DMS79 (cell line): ENCODE measurements at regions not wholly inside any gene's neighbourhood (a gene's known extent, or its start where the extent isn't known, plus 50 kb on each side); places are given as distances from the start of the nearest gene placed in this dataset.

ENCODE experiments used
- DNase-seq: peaks from one replicate; lab custom pipeline; 2025; lab: John Stamatoyannopoulos, UW

DNA sequence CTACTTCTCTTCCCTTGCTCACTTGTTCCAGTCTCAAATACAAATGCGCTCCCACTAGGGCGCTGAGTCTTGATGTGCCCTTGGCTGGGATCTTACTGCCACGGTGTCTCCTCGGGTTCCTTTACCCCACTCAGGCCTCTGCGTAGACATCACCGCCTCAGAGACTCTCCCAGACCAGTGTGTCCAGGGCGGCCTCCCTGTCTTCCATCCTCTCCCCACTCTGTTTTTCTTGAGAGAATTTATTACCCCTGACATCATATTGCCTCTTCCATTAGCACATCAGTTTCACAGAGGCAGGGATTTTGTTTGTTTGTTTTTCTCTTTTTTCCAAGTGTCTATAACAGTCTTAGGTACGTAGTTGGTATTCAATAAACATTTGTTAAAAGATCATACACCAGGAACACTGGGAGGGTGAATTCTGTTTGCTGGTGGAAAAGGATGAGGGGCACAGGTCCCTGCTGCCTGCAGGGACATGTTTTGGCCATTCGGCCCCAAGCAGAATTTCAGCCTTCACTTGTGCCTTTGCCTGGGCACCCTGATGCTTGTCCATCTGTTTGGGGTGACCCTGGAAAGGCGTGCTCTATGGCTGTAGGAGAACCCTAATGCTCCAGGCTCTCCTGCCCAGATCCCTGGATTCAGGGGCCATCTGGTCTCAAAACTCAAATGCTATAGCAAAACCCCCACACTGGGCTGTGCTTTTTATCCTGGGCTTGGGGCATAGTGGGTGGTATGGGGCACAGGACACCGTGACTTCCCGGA lies 55.0 kb downstream of the RPL37A start:
- DNase-seq: no peak

DNA sequence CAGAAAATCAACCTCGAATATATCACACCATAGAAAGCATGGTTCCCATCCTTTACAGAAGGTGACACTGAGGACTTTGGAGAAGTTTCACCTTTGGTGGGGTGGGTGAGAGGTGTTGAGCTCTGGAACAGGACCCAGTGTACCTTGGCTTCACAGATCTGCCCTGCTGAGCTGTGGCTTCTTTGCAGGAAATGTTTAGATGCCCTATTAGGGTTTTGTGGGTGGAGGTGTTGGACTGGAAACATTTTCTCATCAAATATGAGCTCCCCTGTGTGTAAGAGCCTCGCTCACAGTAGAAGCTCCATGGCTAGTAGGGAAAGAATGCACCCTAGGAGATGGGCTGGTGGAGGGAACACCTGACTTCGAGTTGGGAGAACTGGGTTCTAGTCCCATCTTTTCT lies 55.6 kb downstream of the RPL37A start:
- DNase-seq: no peak

DNA sequence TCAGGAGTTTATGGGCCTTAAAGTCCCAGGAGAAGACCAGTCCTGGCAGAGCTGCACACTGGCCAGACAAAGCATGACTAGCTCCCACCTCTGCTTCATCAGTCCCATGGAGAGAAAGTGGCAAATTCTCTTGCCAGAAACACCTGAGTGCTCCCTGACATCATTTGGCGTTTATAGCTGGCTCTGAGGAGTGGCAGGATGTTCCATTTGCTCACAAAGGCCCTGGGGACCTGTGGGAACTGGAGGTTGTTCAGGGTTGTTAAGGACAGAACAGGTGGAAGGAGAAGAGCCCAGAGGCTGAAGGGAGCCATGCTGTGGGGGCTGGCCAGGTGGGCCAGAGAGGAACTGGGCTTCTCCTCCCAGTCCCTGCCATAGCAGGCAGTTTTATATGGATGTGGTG lies 56.1 kb downstream of the RPL37A start:
- DNase-seq: peak; percentile 78

DNA sequence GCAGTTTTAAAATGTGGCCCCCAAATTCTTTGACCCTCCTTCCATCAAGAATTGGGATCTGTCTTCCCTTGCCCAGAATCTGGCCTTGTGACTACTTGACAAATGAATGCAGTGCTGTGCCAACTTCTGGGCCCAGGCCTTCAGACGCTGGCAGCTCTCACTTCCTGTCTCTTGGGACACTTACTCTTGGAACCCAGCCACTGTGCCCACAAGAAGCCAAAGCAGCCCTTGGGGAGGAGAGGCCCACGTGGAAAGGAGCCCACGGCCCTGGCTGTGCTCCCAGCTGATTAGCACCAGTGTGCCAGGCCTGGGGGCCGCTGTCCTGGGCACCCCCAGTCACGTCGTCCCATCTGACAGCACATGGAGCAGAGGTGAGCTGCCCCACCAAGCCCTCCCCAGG lies 56.6 kb downstream of the RPL37A start:
- peak; percentile 81 for DNase-seq

DNA sequence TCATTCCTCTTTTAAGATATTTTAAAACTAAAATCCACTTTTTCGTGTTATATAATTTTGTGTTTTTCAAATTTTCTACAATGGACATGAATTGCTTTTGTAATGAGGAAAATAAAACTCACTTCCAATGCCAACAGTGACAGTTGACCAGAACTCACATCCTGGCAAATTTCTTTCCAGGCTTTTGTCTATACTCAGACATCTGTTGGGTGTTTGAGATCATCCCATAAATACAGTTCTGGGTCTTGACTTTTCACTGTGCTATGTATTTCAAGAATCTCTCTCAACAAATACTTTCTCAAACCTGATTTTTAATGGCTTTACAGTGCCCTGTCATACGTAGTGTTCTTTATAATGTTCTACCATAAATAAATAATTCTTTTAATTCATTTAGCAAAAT lies 57.6 kb downstream of the RPL37A start:
- no peak for DNase-seq

DNA sequence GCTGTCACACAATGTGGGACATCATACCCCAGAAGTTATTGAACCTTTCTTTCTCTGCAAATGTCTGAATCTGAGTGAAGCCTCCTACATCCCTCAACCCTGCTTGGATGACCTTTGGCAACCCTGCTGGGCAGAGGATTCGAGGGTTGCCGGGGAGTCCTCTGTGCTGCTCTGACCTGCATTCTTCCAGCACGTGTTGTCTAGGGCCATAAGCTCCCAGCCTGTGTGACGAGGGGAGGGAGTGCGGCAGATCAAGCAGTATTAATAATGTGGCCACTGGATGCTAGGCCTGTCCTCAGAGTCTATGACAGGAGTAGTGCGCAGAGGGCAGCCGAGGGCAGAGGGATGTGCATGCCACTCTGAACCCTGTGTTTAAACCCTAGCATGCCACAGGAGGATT lies 58.8 kb downstream of the RPL37A start:
- DNase-seq: no peak

DNA sequence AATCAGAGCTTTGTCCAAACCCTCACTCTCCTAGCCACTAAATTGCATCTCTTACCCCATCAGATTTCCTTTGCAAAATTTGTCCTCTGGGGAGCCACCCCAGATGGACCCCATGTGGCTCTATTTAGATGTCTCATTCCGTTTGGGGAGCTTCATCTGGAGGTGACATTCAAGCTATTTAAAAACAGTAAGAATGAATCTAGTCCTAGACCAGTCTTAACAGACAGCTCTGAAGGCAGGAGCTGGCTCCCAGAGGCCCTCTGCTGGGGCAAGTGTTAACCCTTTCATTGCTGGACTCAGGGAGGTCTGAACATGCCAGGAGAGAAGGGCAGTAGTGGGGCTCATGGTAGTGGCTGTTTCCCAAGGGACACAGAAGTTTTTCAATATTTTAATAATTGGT lies 59.2 kb downstream of the RPL37A start:
- no peak for DNase-seq

DNA sequence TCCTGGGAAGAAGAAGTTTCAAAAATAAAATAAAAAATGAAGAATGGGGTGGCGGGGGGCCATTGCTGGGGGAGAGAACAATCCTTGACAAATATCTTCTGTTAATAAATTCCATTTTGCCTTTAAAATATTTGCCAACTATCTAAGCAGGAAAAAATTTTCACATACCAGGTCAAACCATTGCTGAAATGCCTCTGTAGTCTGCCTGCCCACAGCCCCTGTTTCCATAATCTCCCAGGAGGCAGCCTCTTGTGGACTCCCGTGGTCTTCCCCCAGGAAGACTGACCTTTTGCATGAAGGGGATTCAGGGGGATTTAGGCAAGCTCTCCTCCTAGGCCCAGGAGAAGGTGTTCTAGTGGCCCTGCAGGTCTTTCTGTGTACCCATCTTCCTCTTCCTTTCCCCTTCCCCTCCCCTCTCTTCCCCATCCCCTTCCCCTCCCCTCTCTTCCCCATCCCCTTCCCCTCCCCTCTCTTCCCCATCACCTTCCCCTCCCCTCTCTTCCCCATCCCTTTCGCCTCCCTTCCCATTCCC lies 61.0 kb downstream of the RPL37A start:
- DNase-seq: no peak

DNA sequence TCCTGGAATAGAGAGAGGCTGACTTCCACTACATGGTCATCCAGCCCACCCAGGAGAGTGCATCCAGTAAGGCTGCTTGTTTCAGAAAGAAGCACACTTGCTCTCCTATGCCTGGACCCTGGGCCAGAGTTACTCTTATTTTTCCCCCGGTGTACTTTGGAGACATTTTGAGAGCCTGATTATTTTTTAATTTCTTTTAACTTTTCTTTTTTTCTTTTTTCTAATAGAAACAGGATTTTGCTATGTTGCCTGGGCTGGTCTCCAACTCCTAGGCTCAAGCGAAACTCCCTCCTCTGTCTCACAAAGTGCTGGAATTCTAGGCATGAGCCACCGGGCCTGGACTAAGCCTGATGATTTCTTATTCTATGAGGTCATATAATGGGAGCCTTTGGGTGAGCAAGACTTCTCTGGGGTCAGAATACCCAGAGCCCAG lies 62.2 kb downstream of the RPL37A start:
- DNase-seq: no peak

DNA sequence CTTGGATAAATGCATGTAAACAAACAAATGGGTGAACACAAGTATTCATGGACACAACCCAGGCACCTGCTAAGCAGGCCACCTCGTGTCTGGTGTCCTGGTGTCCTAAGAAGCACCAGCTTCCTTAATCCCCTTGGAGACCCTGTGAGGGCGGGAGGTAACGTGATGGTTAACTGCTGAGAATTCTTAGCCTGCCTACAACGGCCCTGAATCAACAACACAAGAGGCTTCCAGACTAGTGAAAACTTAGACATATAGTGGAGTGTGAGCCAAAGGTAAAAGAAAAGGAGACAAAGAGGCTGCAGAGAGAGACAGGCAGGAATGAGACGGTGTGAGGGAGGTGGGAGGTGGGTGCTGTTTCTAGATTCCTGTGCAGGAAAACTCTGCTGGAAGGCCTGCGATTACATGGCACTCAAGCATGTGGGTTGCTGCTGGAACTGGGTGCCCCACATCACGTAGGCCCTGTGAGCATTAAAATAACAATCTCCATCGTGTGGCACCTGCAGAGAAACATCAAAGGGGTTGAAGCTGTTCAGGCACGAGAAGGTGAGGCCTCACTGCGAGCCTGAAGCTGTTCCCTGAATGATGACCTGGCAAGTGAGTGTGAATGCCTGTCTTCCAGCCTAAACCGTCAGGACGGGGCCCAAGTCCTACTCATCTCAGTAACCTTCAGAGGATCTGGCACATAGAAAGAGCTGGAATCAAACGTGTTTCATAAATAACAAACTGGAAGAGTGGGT lies 64.2 kb downstream of the RPL37A start:
- DNase-seq: no peak

DNA sequence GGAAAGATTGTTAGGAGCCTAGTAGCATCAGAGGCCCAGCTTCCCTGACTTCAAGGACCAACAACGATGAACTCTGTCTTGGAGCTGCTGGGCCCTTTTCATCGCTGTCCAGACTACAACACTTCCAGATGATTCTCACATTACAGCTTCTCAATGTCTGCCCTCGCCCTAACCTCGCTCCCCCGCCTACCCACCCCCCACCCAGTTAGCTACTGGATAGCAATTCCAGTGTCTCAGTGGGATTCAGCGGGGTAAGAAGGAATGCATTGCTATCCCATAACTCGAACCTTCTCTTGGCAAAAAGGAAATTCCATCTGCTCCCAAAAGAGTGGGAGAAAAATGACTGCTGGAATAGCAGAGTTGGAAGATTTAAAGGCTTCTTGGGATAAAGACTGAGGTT lies 65.0 kb downstream of the RPL37A start:
- DNase-seq: no peak

DNA sequence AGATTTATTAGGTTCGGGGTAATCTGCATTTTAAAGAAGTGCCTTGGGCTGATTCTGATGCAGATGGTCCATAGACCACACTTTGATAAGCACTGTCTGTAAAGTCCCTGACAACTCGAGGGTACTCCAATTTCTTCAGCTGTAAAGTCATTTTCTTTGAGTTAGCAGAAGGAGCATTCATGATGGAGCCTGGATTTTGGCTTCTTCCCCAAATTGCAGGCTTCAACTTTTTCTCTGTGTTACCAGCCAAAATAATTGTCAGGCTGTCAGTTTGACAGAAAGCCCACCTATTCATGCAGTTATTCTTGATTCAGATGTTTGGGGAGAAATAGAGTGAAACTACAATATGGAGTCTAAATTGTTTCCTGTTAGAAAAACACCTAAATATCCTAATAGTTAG lies 66.0 kb downstream of the RPL37A start:
- no peak for DNase-seq

DNA sequence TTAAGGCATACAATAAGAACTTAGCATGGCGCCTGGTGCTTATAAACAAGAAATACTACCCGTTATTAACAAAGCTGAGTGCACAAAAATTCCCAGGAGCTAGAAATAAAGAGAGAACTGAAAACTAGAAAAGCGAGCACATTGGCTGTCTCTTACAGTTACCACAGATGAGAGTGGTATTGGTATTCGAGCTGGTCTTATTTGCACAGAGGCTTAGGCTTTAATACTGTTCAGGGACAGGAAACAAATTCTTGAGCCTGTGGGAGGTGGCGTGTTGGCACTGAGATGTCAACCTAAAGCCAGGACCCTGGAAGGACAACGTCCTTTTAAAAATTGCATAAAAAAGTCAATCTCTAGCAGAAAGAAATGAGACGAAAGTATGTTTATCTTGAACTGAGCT lies 67.3 kb upstream of the IGFBP2 start:
- no peak for DNase-seq

DNA sequence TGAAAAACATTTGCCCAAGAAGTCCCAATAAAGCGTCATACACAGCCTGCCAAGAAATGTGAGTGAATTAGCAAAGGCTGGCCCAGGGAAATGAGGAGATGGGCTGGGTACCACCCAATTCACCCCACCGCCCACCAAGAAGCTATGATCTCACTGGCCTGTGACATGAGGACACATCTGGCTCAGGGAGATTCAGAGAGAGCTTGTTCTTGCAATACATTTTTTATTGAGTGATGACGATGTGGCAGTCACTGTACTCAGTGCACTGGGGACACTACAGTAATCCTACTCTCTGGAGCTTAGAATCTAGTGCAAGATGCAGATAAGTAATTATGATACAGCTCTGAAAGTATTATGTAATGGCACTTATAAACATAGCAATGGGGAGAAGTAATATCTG lies 64.6 kb upstream of the IGFBP2 start:
- no peak for DNase-seq

DNA sequence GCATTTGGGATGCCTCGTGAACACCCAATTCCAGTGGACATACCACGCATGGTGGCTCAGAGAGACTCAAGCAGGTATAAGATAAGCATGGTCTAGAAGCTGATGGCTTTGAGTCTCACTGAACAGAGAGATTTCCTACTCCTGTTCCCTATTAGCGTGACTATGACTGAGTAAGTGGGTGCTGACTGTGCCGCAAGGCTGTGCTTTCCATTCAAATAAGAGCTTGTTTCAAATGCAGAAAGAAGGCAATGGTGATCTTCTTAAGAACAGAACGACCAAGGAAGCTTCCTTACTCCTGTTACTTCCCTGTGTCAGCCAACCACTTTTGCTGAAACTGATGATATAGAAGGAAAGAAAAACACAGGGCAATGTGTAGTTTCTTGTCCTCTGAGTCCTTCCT lies 63.5 kb upstream of the IGFBP2 start:
- no peak for DNase-seq

DNA sequence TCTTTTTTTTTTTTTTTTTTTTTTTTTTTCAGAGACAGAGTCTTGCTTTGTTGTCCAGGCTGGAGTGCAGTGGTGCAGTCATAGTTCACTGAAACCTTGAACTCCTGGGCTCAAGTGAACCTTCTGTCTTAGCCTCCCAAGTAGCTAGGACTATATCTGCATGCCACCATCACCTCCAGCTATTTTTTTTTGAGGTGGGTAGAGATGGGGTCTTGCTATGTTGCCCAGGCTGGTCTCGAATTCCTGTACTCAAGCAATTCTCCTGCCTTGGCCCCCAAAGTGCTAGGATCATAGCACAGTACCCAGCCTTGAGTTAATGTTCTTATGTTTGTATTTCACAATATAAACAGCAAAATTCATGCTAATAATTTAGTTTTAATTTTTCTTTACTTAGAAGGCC lies 62.9 kb upstream of the IGFBP2 start:
- DNase-seq: no peak

DNA sequence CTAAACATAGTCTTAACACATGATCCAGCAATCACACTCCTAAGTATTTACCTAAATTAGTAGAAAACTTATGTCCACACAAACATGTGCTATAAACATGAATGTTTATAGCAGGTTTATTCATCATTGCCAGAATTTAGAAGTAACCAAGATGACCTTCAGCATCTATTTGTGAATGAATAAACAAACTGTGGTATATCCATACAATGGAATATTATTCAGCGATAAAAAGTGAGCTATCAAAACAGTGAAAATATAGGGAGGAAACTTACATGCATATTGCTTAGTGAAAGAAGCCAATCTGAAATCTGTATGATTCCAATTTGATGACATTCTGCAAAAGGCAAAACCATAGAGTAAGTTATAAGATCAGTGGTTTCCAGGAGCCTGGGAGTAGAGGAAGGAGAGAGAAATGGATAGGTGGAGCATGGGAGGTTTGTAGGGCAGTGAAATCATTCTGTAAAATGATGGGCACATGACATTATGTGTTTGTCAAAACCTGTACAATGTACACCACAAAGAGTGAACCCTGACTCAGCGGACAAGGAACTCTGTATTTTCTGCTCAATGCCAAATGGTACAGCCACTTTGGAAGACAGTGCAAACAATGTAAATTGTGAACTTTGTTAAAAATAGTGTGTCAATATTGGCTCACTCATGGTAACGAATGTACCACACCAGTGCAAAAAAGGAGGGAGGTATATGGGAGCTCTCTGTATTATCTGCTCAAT lies 61.9 kb upstream of the IGFBP2 start:
- DNase-seq: no peak

DNA sequence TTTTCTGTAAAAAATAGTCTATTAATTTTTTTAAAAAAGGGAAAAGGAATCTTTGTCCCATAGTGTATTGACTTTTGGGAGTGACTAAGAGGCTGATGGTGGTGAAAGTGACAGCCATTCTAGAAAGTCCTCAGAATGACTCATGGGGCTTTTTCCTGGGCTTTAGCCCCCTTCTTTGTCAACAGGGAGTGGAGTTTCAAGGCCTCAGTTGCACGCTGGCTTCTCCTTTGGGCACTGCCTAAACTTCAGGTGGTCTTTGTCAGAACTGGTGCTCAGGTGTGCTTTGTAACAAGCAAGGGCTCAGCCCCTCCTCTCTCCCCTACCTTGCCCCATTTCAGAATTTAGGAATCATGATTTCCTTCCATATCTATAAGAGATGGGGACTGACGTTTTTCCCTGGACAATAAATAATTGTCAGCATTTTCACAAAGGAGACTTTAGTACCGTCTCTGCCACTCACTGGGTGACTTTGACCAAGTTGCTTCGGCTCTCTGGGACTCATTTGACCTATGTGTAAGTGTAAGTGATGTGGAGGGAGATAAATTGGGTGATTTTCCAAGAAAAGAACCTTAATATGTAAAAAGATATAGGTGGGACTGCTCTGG lies 61.2 kb upstream of the IGFBP2 start:
- DNase-seq: no peak

DNA sequence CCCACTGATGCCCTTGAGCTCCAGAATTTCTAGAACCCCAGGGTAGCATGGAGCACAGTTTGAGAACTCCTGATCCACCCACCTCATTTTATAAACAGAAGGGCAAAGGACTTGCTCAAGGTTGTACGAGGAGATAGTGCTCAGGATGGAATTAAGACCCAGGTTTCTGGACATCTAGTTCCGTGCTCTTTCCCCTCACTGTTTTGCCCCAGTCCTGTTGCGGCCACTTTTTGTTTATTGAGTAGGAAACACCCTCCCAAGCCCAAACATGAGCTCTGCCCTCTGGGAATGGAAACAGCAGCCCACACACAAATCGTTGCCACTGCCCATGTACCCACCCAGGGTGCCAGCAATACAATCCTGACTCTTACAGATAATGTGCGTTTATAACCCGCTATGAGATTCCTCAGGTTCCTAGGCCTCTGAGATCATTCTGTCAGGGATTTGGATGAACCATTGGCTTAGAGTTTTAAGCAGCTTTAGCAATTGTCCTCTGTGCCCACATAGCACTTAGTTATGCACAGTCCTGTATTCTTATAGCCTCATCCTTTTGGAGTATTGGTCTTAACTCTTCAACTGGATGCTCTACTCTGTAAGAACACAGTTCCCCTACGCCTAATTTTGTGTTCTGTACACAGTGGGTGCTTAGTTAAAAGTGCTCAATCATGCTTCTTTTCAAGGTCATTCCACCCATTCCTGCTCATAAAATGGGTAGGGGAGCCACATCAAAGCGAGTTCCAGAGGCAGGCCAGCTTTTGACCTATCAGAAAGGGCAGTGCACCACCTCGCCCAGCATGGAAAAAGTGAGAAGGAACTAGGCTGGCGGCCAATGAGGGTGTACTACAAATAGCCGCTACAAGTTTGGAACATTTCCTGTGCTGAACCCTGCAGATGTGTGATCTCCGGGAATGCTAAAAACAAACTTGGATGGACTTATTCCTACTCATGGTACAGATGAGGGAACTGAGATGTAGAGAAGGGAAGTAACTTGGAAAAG lies 60.3 kb upstream of the IGFBP2 start:
- no peak for DNase-seq

DNA sequence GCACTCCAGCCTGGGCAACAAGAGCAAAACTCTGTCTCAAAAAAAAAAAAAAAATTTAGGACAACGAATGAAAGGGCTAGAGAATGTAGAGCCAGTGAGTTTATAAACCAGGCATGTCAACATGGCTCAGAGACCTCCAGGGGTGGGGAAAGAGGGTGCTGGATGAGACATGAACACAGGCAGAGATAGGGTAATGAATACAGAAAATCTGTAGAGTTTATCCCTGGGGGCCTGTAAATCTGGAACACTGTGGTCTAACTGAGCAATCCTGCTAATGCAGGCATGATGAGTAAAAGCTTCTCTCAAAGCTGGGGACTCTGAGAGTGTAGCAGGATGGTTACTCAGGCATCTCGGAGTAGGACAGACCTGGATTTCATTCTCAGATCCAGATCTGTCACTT lies 59.2 kb upstream of the IGFBP2 start:
- no peak for DNase-seq

DNA sequence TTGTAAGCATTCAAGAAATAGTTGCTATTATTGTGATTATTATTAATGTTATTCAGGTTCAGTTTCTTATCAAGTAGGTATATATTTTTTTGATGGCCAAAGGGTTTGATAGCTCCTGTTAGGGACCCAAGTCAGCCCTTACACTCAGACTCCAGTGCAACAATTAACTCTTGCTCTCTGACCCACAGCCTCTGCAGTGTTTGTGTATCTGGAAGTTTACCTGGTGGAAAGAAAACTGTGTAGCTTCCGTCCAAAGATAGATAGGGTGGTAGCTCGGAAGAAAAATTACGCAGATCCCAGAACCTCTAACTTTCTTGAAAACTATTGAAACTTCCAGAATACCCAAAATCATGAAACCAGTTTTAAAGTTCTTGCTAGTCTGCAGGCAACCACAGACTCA lies 58.6 kb upstream of the IGFBP2 start:
- DNase-seq: no peak
